ENCODE measurements at regions not wholly inside any gene's neighbourhood (a gene's known extent, or its start where the extent isn't known, plus 50 kb on each side); places are given as distances from the start of the nearest gene placed in this dataset.

DNA sequence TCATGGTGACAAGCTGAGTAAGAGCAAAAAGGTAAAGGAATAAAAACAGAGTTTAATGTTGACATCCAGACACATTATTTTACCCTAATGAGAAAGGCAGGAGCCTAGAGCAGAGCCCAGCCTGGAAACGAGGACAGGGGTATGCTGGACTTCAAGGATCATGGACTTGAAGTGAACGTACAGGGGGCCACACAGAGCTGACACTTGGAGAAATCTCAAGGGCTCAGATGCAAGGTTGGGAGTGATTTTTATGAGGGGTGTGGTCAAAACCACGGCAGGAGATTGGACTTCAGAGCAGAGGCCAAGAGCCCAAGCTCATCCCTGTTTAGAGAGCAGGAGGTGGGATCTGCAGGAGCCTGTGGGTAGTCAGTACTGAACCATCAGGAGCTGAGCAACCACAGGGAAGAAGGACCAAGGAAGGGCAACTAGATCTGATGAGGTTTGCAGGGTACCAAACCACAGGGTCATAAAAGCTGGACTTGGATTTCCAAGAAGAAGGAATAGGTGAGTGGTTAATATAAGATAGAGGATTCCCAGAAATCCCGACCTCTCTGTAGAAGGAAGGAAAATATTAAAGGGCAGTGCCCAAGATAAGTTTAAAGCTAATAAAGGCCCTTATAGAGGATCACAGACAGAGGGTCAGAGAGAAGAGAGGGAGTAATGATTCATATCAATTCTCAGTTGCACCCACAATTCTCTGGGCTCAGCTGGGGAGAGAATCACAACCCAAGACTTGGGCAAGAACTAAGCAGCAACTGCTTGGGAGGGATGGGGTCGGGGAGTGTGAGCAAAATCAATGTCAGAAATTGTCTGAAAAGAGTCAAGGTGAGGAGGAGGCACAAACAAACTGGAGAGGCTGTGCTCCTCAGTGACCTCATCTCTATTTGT is 331.7 kb downstream of the SOX9 start:
- Histone ChIP-seq H3K27me3 (ENCODE audit: control insufficient read depth in 2 of 2, insufficient read depth in 1 of 2, low read length in 1 of 2) (no peaks in the 10 kb centered on the region), H3K9me3 (ENCODE audit: control insufficient read depth in 2 of 2, insufficient read depth in 1 of 2, low read length in 1 of 2) (no peaks in the 10 kb centered on the region), H3K27ac (ENCODE audit: low read depth in 1 of 2, low read length in 1 of 2) (no peak overlapping the region), H3K4me1 (ENCODE audit: control insufficient read depth in 2 of 2, insufficient read depth in 2 of 2, low read length in 2 of 2) (no peaks in the 10 kb centered on the region), H3K36me3 (ENCODE audit: control insufficient read depth in 2 of 2, insufficient read depth in 2 of 2, low read length in 1 of 2) (no peaks in the 10 kb centered on the region), H3K4me3 (ENCODE audit: low read length in 2 of 2) (no peak overlapping the region)
- no peak for DNase-seq (ENCODE audit: low read depth in 6 of 9, low spot score in 9 of 9)
- WGBS, result 79% methylated on average over 5 of the region's 5 CpGs

DNA sequence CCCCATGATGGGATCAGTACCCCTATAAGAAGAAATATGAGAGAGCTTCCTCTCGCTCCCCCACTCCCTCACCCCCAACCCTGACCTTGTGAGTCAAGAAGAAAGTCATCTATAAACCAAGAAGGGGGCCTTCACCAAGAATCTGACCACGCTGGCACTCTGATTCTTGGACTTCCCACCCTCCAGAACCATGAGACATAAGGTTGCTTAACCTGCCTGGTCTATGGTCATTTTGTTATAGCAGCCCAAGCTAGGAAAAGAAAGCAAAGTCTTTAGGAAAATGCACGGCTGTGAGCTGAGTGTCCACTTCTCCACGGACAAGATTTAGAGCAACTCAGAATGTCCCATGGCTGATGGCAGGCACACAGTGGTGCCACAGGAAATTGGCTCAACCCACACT is 333.5 kb downstream of the SOX9 start:
- H3K36me3 ChIP-seq (ENCODE audit: control insufficient read depth in 2 of 2, insufficient read depth in 2 of 2, low read length in 1 of 2), result no peaks in the 10 kb centered on the region
- no peaks in the 10 kb centered on the region for H3K9me3 ChIP-seq (ENCODE audit: control insufficient read depth in 2 of 2, insufficient read depth in 1 of 2, low read length in 1 of 2)
- no peak overlapping the region for H3K4me3 ChIP-seq (ENCODE audit: low read length in 2 of 2)
- H3K27ac ChIP-seq (ENCODE audit: low read depth in 1 of 2, low read length in 1 of 2), result no peak overlapping the region
- DNase-seq (ENCODE audit: low read depth in 6 of 9, low spot score in 9 of 9), result no peak
- H3K27me3 ChIP-seq (ENCODE audit: control insufficient read depth in 2 of 2, insufficient read depth in 1 of 2, low read length in 1 of 2), result no peaks in the 10 kb centered on the region
- no peaks in the 10 kb centered on the region for H3K4me1 ChIP-seq (ENCODE audit: control insufficient read depth in 2 of 2, insufficient read depth in 2 of 2, low read length in 2 of 2)
- WGBS, result 94% methylated on average over 4 of the region's 4 CpGs

DNA sequence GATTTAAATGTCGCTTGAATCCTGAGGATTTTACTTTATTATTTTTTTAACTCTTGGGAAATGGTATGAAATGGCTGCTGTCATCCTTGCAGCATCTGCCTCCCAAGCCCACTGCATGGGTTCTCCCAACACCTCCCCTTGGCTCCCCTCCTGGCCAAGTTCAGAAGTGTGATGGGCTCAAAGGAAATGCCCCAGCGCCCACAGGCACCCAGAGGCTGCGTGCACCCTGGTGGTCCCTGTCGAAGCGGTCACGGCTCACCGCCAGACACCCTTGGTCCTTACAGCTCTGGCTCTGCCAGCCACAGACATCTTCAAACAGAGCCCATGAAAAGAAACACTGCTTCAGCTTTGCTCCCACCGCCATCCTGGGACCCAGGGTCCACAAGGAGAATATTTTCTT is 334.7 kb downstream of the SOX9 start:
- H3K36me3 ChIP-seq (ENCODE audit: control insufficient read depth in 2 of 2, insufficient read depth in 2 of 2, low read length in 1 of 2), result no peaks in the 10 kb centered on the region
- no peaks in the 10 kb centered on the region for H3K27me3 ChIP-seq (ENCODE audit: control insufficient read depth in 2 of 2, insufficient read depth in 1 of 2, low read length in 1 of 2)
- WGBS, result 91% methylated on average over 8 of the region's 8 CpGs
- H3K4me3 ChIP-seq (ENCODE audit: low read length in 2 of 2), result no peak overlapping the region
- H3K27ac ChIP-seq (ENCODE audit: low read depth in 1 of 2, low read length in 1 of 2), result no peak overlapping the region
- H3K4me1 ChIP-seq (ENCODE audit: control insufficient read depth in 2 of 2, insufficient read depth in 2 of 2, low read length in 2 of 2), result no peaks in the 10 kb centered on the region
- H3K9me3 ChIP-seq (ENCODE audit: control insufficient read depth in 2 of 2, insufficient read depth in 1 of 2, low read length in 1 of 2), result no peaks in the 10 kb centered on the region
- DNase-seq (ENCODE audit: low read depth in 6 of 9, low spot score in 9 of 9), result no peak

DNA sequence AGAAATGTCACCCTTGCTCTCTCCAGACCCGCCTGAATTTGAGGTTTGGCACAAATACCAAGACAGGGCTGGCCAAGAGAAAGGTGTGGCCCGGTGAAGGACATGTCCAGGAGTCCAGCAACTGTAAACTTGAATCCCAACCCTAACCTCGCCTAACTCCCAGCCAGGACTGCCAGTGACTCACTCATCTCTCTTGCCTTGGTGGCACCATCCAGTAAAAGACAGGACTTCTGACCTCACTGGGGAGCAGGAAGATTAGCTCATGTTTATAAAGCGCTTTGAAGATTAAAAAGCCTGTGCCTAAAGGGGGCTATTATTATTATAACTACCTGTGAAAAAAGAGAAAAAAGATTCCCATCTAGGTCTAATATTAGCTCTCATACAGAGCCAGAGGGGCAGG is 335.3 kb downstream of the SOX9 start:
- Histone ChIP-seq H3K9me3 (ENCODE audit: control insufficient read depth in 2 of 2, insufficient read depth in 1 of 2, low read length in 1 of 2) (no peaks in the 10 kb centered on the region), H3K4me1 (ENCODE audit: control insufficient read depth in 2 of 2, insufficient read depth in 2 of 2, low read length in 2 of 2) (no peaks in the 10 kb centered on the region), H3K36me3 (ENCODE audit: control insufficient read depth in 2 of 2, insufficient read depth in 2 of 2, low read length in 1 of 2) (no peaks in the 10 kb centered on the region), H3K4me3 (ENCODE audit: low read length in 2 of 2) (no peak overlapping the region), H3K27ac (ENCODE audit: low read depth in 1 of 2, low read length in 1 of 2) (no peak overlapping the region), H3K27me3 (ENCODE audit: control insufficient read depth in 2 of 2, insufficient read depth in 1 of 2, low read length in 1 of 2) (no peaks in the 10 kb centered on the region)
- no peak for DNase-seq (ENCODE audit: low read depth in 6 of 9, low spot score in 9 of 9)
- WGBS, result 87% methylated on average over 4 of the region's 4 CpGs

DNA sequence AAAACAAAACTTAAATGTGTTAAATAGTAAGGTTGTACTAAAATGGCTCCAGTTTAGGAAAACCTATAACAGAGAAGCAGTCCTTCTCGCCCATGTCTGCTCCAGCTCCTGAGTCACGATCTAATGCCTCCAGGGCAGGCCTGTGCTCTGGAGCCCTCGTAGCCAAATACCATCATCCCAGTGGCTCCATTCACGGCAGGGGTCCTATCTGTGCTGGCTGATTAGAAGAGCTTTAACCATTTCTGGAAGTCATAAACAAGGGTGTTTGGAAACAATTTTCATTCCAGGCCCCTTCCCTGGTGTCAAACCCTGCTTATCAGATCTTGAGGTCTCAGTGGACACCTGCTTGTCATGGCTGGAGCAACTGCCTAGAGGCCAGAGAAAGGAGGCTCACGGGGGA is 336.9 kb downstream of the SOX9 start:
- no peak overlapping the region for H3K27ac ChIP-seq (ENCODE audit: low read depth in 1 of 2, low read length in 1 of 2)
- H3K36me3 ChIP-seq (ENCODE audit: control insufficient read depth in 2 of 2, insufficient read depth in 2 of 2, low read length in 1 of 2), result no peaks in the 10 kb centered on the region
- no peaks in the 10 kb centered on the region for H3K27me3 ChIP-seq (ENCODE audit: control insufficient read depth in 2 of 2, insufficient read depth in 1 of 2, low read length in 1 of 2)
- H3K4me3 ChIP-seq (ENCODE audit: low read length in 2 of 2), result no peak overlapping the region
- no peaks in the 10 kb centered on the region for H3K9me3 ChIP-seq (ENCODE audit: control insufficient read depth in 2 of 2, insufficient read depth in 1 of 2, low read length in 1 of 2)
- no peak for DNase-seq (ENCODE audit: low read depth in 6 of 9, low spot score in 9 of 9)
- no peaks in the 10 kb centered on the region for H3K4me1 ChIP-seq (ENCODE audit: control insufficient read depth in 2 of 2, insufficient read depth in 2 of 2, low read length in 2 of 2)
- WGBS, result 70% methylated on average over 5 of the region's 5 CpGs

DNA sequence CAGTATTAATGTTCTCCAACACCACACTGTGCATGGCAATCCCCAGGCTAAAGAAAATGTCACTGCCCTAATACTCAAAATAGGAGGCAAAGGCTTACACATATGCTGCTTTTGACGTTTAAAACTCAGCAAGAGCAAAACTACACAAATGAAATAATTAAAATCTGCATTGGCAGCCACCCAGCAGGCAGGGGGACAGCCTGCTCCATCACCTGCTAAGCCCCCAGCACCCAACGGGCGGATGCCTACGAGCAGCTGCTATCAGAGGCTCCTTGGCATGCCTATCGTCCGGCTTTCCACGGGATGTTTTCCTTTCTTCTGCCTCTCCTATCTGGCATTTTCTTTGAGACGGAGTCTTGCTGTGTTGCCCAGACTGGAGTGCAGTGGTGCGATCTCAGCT is 337.5 kb downstream of the SOX9 start:
- WGBS, result 92% methylated on average over 9 of the region's 9 CpGs
- H3K9me3 ChIP-seq (ENCODE audit: control insufficient read depth in 2 of 2, insufficient read depth in 1 of 2, low read length in 1 of 2), result no peaks in the 10 kb centered on the region
- no peak overlapping the region for H3K4me3 ChIP-seq (ENCODE audit: low read length in 2 of 2)
- no peak for DNase-seq (ENCODE audit: low read depth in 6 of 9, low spot score in 9 of 9)
- H3K27ac ChIP-seq (ENCODE audit: low read depth in 1 of 2, low read length in 1 of 2), result no peak overlapping the region
- no peaks in the 10 kb centered on the region for H3K27me3 ChIP-seq (ENCODE audit: control insufficient read depth in 2 of 2, insufficient read depth in 1 of 2, low read length in 1 of 2)
- H3K36me3 ChIP-seq (ENCODE audit: control insufficient read depth in 2 of 2, insufficient read depth in 2 of 2, low read length in 1 of 2), result no peaks in the 10 kb centered on the region
- no peaks in the 10 kb centered on the region for H3K4me1 ChIP-seq (ENCODE audit: control insufficient read depth in 2 of 2, insufficient read depth in 2 of 2, low read length in 2 of 2)

DNA sequence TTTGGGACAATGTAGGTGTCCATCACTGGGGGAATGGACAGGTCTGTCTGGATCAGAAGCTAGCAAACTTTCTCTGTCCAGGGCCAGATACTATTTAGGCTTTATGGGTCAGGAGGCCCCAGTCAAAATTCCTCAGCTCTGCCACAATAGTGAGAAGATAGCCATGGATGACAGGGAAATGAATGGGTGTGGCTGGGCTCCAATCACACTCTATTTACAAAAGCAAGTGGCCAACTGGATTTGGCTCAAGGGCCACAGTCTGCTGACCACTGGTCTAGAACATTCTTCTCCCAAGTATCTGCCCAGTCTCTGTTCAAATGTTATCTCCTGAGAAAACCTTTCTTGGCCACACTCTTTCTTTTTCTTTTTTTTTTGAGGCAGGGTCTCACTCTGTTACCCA is 339.9 kb downstream of the SOX9 start:
- DNase-seq (ENCODE audit: low read depth in 6 of 9, low spot score in 9 of 9), result no peak
- no peak overlapping the region for H3K27ac ChIP-seq (ENCODE audit: low read depth in 1 of 2, low read length in 1 of 2)
- H3K9me3 ChIP-seq (ENCODE audit: control insufficient read depth in 2 of 2, insufficient read depth in 1 of 2, low read length in 1 of 2), result no peaks in the 10 kb centered on the region
- no peaks in the 10 kb centered on the region for H3K36me3 ChIP-seq (ENCODE audit: control insufficient read depth in 2 of 2, insufficient read depth in 2 of 2, low read length in 1 of 2)
- no peaks in the 10 kb centered on the region for H3K27me3 ChIP-seq (ENCODE audit: control insufficient read depth in 2 of 2, insufficient read depth in 1 of 2, low read length in 1 of 2)
- no peaks in the 10 kb centered on the region for H3K4me1 ChIP-seq (ENCODE audit: control insufficient read depth in 2 of 2, insufficient read depth in 2 of 2, low read length in 2 of 2)
- no peak overlapping the region for H3K4me3 ChIP-seq (ENCODE audit: low read length in 2 of 2)

DNA sequence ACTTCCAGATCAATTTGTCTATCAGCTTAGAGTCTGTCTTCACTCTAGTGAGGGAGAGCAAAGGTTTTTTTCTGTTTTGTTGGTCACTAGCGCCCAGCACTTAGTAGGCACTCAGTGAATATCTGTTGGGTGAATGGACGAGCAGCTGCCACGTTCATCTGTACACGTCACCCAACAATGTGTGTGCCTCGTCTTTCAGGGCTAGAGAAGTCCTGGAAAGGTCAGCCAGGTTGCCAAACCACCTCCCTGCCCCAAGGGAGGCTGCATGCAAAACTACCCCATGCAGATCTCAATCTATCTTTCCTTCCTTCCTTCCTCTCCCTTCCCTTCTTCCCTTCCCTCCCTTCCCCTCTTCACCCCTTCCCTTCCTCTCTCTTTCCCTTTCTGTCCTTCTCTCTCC is 340.9 kb downstream of the SOX9 start:
- no peaks in the 10 kb centered on the region for H3K9me3 ChIP-seq (ENCODE audit: control insufficient read depth in 2 of 2, insufficient read depth in 1 of 2, low read length in 1 of 2)
- H3K4me1 ChIP-seq (ENCODE audit: control insufficient read depth in 2 of 2, insufficient read depth in 2 of 2, low read length in 2 of 2), result no peaks in the 10 kb centered on the region
- WGBS, result 81% methylated on average over 5 of the region's 5 CpGs
- H3K36me3 ChIP-seq (ENCODE audit: control insufficient read depth in 2 of 2, insufficient read depth in 2 of 2, low read length in 1 of 2), result no peaks in the 10 kb centered on the region
- H3K27me3 ChIP-seq (ENCODE audit: control insufficient read depth in 2 of 2, insufficient read depth in 1 of 2, low read length in 1 of 2), result no peaks in the 10 kb centered on the region
- no peak overlapping the region for H3K4me3 ChIP-seq (ENCODE audit: low read length in 2 of 2)
- no peak for DNase-seq (ENCODE audit: low read depth in 6 of 9, low spot score in 9 of 9)
- no peak overlapping the region for H3K27ac ChIP-seq (ENCODE audit: low read depth in 1 of 2, low read length in 1 of 2)

DNA sequence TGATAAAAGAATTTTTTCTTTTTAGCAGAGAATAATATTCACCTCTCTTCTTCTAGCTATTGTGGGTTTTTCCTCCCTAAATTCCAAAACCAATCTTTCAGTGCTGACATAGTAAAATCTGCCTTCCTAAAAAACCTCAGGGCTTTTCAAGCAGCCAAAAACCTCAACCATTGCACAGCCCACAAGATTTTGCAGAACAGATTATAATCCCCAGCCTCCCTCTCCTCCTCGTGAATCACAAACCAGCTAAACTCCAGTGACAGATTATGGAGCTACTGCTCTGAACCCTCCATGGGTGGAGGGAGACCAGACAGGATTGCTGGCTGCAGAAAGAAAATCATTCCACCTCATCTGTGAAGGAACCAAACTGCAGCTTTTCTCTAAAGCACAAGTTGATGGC is 341.6 kb downstream of the SOX9 start:
- H3K4me1 ChIP-seq (ENCODE audit: control insufficient read depth in 2 of 2, insufficient read depth in 2 of 2, low read length in 2 of 2), result no peaks in the 10 kb centered on the region
- no peak for DNase-seq (ENCODE audit: low read depth in 6 of 9, low spot score in 9 of 9)
- no peak overlapping the region for H3K27ac ChIP-seq (ENCODE audit: low read depth in 1 of 2, low read length in 1 of 2)
- no peak overlapping the region for H3K4me3 ChIP-seq (ENCODE audit: low read length in 2 of 2)
- WGBS, result 86% methylated on average over 1 of the region's 1 CpG
- no peaks in the 10 kb centered on the region for H3K36me3 ChIP-seq (ENCODE audit: control insufficient read depth in 2 of 2, insufficient read depth in 2 of 2, low read length in 1 of 2)
- H3K27me3 ChIP-seq (ENCODE audit: control insufficient read depth in 2 of 2, insufficient read depth in 1 of 2, low read length in 1 of 2), result no peaks in the 10 kb centered on the region
- H3K9me3 ChIP-seq (ENCODE audit: control insufficient read depth in 2 of 2, insufficient read depth in 1 of 2, low read length in 1 of 2), result no peaks in the 10 kb centered on the region

Data from thymus (tissue), 11 donors.